Stimulated activated CD4-positive, alpha-beta T cell treated with anti-CD3 and anti-CD28 coated beads, Interleukin-1b, Interleukin-23, amount 100 ng/mL, for 48 hours (primary cell): ENCODE measurements at regions not wholly inside any gene's neighbourhood (a gene's known extent, or its start where the extent isn't known, plus 50 kb on each side); places are given as distances from the start of the nearest gene placed in this dataset.
"Not testable (repeated sequence)": the region's sequence is repeated elsewhere in the genome, so short reads cannot be mapped to it uniquely, and the experiment has no call there.

ENCODE experiments used
- DNase-seq: peaks from one replicate; pipeline ENCODE4 v3.0.0-alpha.2; 2020

DNA sequence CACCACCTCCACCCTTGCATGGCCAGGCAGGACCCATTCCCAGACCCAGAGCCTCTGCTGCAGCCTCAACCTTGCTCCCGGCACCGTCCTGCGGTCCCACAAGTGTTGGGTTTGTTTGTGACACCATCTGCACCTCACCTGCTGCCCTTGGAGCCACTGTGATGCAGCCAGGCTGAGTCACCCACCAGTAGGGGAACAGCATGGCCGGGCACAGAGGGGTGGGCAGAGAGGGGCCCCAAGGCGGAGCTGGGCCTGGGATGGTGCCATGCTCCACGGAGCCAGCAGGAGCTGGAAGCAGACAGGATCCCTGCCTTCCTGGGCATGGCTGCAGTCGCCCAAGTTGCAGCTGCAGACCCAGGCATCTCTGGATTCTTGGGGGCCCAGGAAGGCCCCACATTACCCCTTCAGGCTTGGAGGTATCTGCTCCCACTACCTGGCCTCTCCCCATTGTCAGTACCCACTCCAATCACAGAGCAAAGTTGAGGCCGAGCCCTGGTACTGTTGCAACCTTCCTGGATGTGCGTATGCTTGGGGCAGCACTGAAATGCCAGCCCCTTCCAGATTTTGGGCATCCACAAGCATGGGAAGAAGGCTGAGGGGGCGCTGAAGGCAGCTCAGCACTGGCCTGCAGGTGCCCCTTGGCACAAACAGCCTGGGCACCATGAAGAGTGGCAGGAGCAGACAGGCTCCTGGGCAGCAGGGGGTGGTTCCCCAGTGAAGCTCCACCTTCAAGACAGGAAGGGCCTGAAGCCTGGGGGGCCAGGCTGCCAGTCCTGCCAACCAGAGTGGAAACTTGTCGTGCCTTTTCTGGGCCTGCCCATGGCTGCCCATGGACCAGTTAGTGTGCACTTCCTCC is 172.8 kb downstream of the MATN1 start:
- DNase-seq, result no peak

DNA sequence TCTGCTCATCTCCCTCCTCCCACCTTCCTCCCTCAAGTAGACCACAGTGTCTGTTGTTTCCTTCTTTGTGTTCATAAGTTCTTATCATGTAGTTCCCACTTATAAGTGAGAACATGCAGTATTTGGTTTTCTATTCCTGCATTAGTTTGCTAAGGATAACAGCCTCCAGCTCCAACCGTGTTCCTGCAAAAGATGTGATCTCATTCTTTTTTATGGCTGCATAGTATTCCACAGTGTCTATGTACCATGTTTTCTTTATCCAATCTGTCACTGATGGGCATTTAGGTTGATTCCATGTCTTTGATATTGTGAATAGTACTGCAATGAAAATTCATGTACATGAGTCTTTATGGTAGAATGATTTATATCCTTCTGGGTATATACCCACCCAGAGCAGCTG is 173.5 kb downstream of the MATN1 start:
- not testable (repeated sequence) for DNase-seq

DNA sequence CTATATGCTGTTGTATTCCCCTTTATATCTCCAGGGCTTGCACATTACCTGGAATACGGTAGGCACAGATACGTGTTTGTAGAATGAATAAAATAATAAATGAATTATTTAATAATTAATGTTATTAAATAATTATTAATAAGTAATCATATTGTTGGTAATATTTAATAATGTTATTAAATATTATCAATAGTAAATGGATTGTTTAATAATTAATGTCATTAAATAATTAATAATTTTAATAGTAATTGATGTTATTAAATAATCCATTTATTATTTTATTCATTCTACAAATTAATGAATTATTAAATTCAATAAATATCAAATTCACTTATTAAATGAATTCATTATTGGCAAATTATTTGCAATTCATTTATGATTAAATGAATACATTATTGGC is 175.1 kb downstream of the MATN1 start:
- DNase-seq, result no peak

DNA sequence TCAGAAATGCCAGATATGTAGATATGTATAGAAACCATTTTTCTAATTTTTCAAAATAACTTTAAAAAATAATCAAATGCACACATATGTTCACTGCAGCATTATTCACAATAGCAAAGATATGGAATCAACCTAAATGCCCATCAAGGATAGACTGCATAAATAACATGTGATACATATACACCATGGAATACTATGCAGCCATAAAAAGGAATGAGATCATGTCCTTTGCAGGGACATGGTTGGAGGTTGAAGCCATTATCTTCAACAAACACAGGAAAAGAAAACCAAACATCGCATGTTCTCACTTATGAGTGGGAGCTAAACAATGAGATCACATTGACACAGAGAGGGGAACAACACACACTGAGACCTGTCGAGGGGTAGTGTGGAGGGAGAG is 176.1 kb downstream of the MATN1 start:
- not testable (repeated sequence) for DNase-seq

DNA sequence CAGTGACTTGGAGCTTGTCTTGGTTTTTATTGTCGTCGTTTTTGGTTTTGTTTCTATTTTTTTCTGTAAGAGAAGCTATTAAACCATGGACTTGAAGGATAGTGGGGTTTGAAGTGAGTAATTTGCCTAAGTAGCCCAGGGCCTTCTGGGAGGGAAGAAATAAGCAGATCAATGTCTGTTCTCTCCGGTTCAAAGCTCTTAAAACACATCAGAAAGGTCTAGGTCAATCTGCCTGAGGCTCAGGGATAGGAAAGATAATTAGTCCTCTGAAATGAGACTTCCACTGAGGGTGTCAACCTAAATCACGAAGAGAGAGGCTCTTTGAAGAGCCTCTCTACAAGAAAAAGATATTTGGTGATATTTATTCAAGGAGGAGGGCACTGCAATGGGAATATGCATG is 178.0 kb downstream of the MATN1 start:
- no peak for DNase-seq

DNA sequence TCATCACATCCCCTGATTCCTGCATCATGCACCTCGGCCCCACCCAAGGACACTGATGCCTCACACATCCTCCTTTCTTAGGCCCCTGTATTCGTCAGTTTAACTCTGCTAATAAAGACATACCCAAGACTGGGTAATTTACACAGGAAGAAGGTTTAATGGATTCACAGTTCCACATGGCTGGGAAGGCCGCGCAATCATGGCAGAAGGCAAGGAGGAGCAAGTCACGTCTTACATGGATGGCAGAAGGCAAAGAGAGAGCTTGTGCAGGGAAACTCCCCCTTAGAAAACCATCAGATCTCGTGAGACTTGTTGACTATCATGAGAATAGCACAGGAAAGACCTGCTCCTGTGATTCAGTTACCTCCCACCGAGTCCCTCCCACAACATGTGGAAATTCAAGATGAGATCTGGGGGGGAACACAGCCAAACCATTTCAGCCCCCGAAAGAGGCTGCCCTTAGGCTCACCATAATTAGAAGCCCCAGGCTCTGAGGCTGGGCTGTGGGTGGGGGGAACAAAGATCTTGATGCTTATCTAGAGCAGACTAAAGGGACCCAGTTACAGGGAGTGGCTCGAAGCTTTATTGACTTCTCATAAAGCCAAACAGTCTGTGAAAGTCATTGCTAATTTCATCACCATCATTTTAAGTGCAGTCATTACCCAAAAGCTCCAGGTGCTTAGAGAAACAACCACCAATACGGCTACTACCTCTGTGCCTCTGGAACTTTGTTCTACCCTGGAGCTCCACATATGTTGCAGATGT is 181.5 kb downstream of the MATN1 start:
- DNase-seq, result no peak

DNA sequence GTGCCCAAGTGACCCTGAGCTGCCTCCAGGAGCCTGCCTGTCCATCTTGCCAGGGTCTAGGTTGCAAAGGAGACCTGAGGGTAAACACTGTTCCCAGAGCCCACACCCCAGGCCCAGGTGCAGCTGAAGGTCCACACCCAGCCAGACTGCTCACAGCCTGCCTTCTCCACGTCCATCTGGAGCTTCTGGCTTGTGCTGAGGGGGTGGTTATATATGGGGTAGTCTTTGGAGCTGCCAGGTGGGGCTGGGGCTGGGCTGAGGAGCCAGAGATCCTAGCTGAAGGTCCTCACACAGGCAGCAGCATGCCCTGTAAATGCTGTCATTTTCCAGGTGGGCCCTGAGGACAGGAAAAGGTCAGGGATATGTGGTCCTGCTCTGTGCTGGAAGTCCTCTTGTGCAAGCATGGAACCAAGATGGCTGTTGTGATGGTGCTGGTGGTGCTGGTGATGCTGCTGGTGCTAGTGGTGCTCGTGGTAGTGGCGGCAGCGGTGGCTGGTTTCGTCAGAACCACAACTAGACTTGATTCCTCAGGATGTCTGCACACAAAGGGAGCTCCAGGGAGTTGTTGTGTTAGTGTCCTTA is 182.7 kb downstream of the MATN1 start:
- DNase-seq, result no peak

DNA sequence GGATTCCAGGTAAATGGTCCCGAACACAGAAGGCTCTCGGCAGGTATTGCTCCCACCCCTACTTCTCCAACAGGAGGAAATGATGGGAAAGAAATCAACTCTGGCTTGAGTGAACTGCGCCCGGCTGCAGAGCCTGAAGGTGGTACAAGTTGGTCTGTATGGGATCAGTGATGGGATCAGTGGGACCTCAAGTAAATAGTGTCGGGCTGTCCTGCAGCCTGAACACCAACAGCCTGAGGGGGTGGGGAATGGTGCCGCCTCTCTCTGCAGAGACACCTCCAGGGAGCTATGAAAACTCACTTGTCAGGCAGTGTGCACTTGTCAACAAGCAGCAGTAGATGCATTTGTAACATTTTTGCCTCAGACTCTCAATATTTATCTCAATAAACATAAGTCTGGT is 183.5 kb downstream of the MATN1 start:
- DNase-seq, result no peak

DNA sequence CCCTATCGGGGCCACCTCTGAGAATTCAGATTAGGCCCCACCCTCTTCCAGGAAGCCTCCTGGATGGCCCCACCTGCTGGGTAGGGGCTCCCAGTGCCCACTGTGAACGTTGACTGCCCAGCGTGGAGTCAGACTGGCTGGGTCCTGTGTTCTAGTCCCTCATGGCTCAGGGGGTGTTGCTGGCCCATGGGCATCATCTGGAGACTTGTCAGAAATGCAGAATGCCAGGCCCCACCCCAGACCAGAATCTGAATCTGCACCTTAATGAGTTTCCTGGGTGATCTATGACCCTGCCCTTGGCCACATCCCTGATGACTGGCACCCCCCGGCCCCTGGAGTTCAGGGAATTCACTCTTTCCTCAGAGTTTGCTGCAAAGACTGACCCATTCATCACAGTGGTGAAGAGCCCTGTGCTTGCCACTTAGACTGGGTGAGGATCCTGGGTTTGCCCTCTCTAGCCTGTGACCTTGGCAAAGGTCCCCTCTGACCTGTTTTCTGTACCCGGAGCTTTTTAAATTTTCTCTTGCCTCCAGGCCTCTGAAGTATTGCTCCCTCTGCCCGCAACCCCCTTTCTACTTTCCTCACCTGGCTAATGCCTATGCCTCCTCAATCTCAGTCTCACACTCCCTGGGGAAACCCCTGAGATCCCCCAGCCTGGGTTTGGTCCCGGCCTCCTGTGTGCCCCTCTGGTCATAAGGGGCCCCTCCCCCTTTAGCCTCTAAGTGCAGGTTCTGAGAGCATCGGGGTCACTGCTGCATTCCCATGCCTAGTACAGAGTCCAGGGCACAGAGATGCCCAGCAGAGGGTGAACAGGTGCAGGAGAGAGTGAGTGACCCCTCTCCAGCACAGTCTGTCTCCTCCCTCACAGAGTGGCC is 184.2 kb downstream of the MATN1 start:
- DNase-seq, result no peak

DNA sequence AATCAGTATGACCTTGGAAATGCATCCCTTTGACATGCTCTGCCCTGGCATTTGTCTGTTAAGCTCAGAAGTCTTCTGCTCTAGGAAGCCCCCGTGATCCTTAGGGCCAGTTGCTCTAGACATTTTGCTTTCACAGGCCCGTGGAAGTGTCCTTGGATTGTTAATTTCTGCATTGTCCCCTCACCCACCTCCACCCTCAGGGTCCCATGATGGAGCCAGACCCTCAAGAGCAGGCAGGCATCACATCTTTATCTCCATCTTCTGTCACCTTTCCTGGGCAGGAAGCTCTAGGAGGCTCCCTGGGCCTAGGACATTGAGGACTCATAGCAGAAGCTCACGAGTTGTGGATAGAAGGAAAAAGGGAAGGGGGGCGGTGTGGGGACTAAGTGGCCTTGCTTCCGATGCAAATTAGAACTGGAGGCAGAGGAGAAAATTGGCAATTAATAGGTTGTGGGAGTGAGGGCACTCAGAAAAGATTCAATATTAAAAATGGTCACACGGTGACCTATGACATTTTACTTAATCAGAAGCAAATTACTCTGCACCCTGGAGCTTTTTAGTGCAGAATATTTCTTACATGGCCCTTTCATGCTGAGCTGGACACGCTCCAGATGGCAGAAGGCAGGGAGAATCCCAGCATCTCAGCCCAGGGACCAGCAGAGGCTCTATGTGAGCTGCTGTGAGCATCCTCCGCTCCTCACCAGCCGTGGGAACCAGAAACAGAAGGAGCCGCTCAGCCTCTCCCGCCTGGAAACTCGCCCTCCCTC is 185.0 kb downstream of the MATN1 start:
- DNase-seq, result no peak

DNA sequence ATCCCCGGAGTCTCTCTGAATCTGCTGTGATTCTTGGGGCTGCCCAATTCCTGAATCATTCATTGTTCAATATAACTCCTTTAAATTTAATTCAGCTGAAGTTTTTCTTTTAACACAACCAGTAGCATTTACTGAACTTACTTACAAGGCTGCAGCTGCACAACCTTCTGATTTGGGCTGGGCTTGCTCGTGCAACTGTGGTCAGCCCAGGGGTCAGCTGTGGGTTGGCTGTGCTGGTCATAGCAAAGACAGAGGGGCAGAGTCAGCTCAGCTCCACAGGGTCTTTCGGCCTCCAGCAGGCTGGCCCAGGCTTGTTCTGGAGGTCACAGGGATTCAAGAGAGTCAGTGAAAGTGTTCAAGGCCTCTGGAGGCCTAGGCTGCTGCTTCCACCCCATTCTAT is 186.1 kb downstream of the MATN1 start:
- DNase-seq, result no peak

DNA sequence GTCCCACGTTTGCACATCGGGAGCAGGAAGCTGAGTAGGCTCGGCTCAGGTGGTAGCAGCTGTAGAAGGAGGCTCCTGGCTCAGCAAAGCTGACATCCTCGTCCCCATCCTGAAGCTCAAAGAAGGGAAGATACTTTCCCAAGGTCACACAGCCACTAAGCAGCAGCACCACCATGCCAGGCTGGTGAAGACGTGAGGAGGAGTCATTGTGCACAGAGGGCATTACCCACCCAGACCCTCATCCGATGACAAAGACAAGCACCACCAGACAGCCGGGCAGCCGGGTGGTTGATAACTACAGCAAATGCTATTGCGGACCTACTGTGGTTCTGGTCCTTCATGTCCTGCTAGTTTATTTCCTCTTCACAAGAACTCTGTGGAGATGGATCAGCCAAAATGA is 186.9 kb downstream of the MATN1 start:
- DNase-seq, result no peak

DNA sequence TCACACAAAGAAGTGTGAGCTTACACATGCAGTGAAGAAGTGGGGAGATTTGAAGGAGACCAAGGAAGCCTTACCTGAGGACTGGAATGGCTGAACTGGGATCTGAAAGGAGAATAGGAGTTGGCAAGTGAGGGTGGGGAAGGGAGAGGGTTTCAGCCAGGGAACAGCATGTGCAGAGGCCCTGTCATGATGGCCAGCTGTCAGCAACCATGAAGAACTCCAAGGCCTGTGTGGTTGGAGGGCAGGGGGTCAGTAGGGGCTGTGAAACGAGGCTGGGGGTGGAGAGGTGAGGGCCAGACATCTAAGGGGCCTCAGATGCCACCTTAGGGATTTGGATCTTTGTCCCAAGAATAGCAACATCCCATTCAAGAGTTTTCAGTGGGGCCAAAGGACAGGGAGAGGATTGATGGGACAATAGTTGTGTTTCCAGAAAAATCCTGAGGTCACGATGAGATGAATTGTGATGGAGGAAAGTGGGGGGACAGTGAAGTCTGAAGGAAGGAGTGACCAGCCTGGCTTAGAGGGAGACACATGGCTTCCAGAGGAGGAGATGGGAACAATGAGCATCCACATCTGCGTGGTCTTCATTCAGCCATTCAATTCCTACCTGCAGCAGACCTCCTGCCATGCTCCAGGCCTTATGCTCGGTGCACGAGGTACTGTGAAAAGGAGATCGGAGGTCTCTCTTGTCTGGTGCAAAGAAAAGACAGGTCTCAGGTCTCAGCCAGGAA is 187.6 kb downstream of the MATN1 start:
- DNase-seq, result no peak

DNA sequence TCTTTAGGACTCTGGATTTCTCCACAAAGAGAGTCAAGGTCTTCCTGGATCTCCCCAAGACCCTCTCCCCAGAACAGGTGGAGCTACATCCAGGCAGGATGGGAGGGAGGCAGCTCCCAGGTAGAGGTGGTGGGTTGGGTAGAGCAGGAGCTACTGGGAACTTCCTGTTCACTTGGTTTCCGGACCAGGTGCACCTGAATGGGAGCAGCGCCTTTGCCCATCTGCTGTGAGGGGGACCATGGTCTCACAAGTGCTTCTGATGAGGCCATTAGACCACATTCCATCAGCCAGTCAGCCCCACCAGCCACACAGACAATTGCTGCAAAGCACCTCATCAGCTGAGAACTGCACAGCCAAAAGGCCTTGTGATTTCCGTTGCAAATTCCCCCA is 188.8 kb downstream of the MATN1 start:
- DNase-seq, result no peak

DNA sequence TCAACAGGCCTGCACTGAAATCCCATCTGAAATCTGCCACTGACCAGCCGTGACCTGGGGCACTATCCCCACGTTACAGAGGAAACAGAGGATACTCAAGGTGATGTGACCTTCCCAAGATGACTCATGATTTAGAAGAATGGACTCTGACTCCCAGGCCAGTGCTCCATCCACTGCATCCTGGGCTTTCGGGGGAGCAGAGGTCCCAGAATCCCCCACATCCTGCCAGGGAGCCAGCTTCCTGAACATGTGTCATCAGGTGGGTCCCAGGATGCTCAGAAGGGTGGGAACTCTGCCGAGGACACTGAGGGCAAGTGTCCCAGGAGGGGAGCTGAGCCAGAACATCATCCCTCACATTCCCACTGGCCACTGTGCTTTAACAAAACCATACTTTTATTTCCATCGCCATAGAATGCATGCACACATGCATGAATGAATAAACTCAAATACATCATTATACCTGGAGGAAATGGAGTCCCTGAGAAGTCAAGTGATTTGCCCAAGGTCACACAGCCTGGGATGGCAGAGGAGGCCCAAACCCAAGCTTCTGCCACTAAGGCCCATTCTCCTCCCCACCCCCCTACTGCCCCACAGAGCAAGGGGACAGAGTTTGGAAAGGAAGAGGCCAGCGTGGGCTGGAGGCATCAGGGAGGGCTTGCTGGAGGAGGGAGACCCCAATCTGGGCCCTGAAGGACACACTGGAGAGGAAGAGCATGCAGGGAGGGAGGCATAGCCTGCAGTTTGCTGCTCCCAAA is 189.4 kb downstream of the MATN1 start:
- no peak for DNase-seq

DNA sequence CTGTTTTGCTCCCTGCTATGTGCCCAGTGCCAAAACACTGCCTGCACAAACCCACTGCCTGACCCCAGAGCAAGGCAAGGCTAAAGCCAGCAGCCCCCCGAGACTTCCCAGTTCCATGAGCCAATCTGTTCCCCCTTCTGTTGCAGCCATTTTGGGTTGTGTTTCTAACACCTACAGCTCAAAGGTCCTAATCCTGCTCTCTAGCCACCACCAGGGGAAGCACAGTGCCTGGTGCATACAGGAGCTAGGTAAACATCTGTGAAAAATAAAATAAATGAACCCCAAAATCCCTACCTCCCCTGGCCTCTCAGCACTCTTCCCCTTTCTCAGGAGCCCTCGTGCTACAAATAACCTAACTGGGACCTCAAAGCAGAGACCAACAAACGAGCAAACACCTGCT is 190.2 kb downstream of the MATN1 start:
- no peak for DNase-seq

DNA sequence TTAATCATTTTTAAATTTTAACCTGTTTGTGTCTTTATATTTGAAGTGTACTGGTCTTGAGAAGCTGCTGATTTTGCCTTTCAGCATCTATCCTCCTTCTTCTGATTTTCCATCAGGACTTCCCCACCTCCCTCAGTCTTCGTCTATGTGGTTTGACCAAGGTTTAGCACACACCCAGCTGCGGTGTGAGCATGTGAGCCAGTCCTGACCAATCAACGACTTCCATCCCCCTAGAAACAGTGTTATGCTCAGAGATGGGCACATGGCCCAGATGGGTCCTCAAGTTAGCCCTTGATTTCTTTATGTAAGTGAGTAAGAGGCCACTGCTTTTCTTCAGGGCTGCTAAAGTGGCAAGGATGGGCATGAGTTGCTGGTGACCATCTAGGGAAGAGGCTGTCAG is 190.8 kb downstream of the MATN1 start:
- DNase-seq, result no peak

DNA sequence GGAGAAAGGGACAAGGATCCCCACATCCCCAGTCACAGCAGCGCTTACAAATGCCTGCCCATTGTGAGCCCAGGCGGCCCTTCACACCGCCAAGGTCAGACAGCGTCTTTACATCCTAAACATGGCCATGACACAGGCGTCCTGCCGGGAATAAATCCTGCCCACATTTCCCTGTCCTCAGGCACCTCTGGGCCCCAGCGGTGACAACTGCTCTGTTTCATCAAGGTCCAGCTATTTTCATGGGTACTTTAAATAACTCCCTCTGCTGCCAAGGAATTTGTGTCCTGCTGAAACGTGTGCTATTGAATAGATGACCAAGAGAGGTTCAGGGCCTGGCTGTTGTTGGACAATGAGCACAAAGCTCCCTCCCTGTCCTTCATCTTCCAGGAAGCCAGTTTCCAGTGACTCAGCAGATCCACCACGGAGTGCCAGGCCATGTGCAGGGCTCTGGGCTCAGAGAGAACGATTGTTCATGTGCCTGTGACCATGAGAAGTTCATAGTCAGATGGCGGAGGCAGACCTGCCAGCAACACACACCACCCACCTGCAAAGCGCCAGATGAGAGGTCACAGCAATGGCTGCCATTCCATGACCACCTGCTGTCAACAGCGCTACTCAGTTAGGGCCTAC is 195.8 kb downstream of the MATN1 start:
- no peak for DNase-seq

DNA sequence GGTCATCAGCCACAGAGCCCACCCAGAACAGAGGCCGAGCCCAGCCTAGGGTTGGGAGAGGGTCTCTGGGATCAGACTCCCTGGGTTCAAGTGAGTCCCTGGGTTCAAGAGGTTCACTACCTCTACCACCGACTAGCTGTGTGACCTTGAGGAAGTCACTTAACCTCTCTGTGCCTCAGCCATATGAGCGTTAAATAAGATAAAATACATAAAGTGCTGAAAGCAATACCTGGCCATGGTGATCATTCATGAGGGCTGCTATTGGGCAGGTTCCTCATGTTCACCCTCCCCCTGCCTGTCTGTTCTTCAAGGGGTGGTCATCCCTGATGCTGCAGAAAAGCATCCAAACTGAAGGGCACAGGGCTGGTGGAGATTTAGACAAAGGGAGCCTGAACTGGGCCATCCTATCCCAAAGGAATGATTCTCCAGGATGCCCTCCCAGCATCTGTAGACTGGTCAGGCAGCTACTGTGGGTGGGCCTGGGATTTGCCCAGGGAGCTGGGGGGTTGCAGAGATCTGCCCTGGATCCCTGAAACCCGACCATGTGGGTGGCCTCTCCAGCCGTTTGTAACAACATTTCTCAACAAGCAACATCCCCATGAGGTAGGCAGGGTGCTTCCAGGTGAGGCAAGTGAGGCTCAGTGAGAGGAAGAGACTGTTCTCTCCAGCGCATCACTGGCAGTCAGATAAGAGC is 196.6 kb downstream of the MATN1 start:
- no peak for DNase-seq
